ENCODE measurements at regions not wholly inside any gene's neighbourhood (a gene's known extent, or its start where the extent isn't known, plus 50 kb on each side); places are given as distances from the start of the nearest gene placed in this dataset.
"Not testable (repeated sequence)": the region's sequence is repeated elsewhere in the genome, so short reads cannot be mapped to it uniquely, and the experiment has no call there.

- FAIRE-seq (no peak), DNase-seq (ENCODE audit: insufficient read length, low spot score) (no peak)
These were observed 93.5 kb upstream of the NDUFV2 start for GRCh38 chr18:9008709-9009635.

- FAIRE-seq (no peak), DNase-seq (ENCODE audit: insufficient read length, low spot score) (no peak)
These were observed 92.6 kb upstream of the NDUFV2 start for GRCh38 chr18:9009703-9010488.

GRCh38 chr18:9011431-9011830 is 91.1 kb upstream of the NDUFV2 start:
- FAIRE-seq, result no peak
- DNase-seq (ENCODE audit: insufficient read length, low spot score), result no peak

GRCh38 chr18:9013926-9014373 is 88.5 kb upstream of the NDUFV2 start:
- FAIRE-seq, result no peak
- no peak for DNase-seq (ENCODE audit: insufficient read length, low spot score)

- no peak for DNase-seq (ENCODE audit: insufficient read length, low spot score)
These were observed 86.8 kb upstream of the NDUFV2 start for GRCh38 chr18:9015689-9016088.

GRCh38 chr18:9016633-9017166 is 85.8 kb upstream of the NDUFV2 start:
- no peak for DNase-seq (ENCODE audit: insufficient read length, low spot score)
- FAIRE-seq, result no peak

More at GRCh38 chr18:9015689-9016088, 86.8 kb upstream of the NDUFV2 start:
- no peak for FAIRE-seq

GRCh38 chr18:9017167-9017904 is 85.2 kb upstream of the NDUFV2 start:
- FAIRE-seq (no peak), DNase-seq (ENCODE audit: insufficient read length, low spot score) (peak; percentile 73)

- FAIRE-seq (no peak), DNase-seq (ENCODE audit: insufficient read length, low spot score) (peak; percentile 23)
These were observed 84.6 kb upstream of the NDUFV2 start for GRCh38 chr18:9017905-9018227.

- no peak for FAIRE-seq
These were observed 83.4 kb upstream of the NDUFV2 start for GRCh38 chr18:9019135-9019534.

GRCh38 chr18:9020221-9020620 is 82.3 kb upstream of the NDUFV2 start:
- no peak for FAIRE-seq

More at GRCh38 chr18:9019135-9019534, 83.4 kb upstream of the NDUFV2 start:
- DNase-seq (ENCODE audit: insufficient read length, low spot score), result no peak

GRCh38 chr18:9021458-9021857 is 81.0 kb upstream of the NDUFV2 start:
- no peak for FAIRE-seq
- DNase-seq (ENCODE audit: insufficient read length, low spot score), result no peak

More at GRCh38 chr18:9020221-9020620, 82.3 kb upstream of the NDUFV2 start:
- DNase-seq (ENCODE audit: insufficient read length, low spot score), result no peak

GRCh38 chr18:9022397-9023155 is 79.9 kb upstream of the NDUFV2 start:
- FAIRE-seq, result no peak
- no peak for DNase-seq (ENCODE audit: insufficient read length, low spot score)

GRCh38 chr18:9024031-9024646 is 78.4 kb upstream of the NDUFV2 start:
- not testable (repeated sequence) for DNase-seq (ENCODE audit: insufficient read length, low spot score); FAIRE-seq

- DNase-seq (ENCODE audit: insufficient read length, low spot score) (peak; percentile 30), FAIRE-seq (no peak)
These were observed 77.2 kb upstream of the NDUFV2 start for GRCh38 chr18:9025091-9025838.

- no peak for FAIRE-seq
- no peak for DNase-seq (ENCODE audit: insufficient read length, low spot score)
These were observed 73.4 kb upstream of the NDUFV2 start for GRCh38 chr18:9029131-9029530.

GRCh38 chr18:9032519-9032918 is 70.0 kb upstream of the NDUFV2 start:
- FAIRE-seq (no peak), DNase-seq (ENCODE audit: insufficient read length, low spot score) (no peak)

- DNase-seq (ENCODE audit: insufficient read length, low spot score), result no peak
- FAIRE-seq, result no peak
These were observed 64.1 kb upstream of the NDUFV2 start for GRCh38 chr18:9038277-9038871.

GRCh38 chr18:9039441-9040071 is 62.9 kb upstream of the NDUFV2 start:
- no peak for FAIRE-seq
- no peak for DNase-seq (ENCODE audit: insufficient read length, low spot score)

Data from HTR-8/SVneo (cell line).